ENCODE measurements at regions not wholly inside any gene's neighbourhood (a gene's known extent, or its start where the extent isn't known, plus 50 kb on each side); places are given as distances from the start of the nearest gene placed in this dataset.
"Not testable (repeated sequence)": the region's sequence is repeated elsewhere in the genome, so short reads cannot be mapped to it uniquely, and the experiment has no call there.

DNA sequence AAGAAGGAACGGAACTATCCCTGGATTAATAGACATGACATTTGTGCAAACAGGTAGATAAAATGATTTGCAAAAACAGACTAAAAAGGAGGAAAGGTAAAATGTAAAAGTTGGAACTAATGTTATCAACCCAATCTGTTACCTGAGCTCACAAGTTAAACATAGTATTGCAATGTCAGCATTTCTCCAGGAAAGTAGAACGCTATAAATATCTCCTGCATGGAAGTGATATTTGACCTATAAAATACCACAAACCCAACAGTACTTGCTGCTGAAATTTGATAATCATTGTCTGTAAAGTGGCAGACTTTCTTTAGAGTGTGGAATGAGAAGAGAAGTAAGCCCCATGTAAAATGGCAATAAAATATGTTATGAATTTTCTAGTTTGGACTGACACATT lies 1435.7 kb downstream of the LRFN5 start:
- DNase-seq (ENCODE audit: low spot score) = no peak

DNA sequence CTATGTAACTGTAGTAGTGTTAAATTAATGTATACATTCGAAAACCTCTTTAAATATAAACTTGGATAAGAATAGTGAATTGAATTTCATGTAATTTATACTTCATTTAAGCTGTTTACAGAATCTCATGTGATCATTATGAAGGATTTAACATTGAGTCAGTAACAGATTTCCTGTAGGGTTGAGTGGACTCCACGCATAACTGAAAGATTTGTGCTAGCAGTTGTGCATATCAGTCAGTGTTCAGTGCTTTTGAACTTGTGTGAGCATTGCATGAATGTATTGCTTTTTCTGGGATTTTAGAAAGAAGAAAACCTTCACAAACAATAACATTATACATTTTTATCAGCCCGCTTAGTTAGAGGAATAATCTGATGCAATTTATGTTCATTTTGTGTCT lies 1435.3 kb downstream of the LRFN5 start:
- DNase-seq (ENCODE audit: low spot score) = no peak

DNA sequence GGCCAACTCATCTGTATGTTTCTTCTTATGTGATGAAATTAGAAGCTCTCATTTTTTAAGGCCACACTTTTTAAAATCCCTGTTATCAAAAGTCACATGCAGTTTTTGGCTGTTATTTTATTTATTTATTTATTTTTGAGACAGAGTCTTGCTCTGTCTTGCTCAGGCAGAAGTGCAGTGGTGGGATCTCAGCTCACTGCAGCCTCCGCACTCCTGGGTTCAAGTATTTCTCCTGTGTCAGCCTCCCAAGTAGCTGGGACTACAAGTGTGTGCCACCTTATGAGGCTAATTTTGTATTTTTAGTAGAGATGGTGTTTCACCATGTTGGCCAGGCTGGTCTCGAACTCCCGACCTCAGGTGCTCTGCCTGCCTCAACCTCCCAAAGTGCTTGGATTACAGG lies 1434.5 kb downstream of the LRFN5 start:
- no peak for DNase-seq (ENCODE audit: low spot score)

DNA sequence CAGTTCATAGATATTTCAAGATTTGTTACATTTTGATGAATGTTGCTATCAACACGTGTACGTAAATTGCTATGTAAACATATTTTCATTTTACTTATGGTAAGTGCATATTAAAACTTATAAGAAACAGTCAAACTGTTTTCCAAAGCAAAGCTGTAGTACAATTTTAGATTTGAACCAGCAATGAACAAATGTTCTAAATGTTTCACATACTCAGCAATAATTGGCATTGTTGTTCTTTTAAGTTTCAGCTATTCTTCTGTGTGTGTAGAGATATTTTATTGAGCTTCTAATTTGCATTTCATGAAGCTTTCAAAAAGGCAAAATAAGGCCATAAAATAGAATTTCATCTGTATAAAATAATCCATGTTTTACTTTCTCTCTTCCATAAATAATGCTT lies 1433.2 kb downstream of the LRFN5 start:
- no peak for DNase-seq (ENCODE audit: low spot score)

DNA sequence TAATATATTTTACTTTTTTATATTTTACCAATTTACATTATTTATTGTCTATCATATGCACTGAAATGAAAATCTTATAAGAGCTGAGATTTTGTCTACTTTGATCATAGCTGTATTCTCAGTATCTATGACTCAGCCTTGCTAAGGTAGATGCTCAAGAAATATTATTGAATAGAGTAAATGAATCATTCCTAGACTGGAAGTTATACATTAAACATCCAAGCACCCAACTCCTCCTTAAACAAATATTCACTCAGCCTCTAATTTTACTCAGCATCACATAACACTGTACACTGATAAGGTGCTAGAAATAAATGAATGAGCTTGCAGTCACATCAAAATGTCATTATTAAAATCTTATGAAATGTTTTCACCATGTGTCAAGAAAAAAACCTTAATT lies 1424.9 kb downstream of the LRFN5 start:
- no peak for DNase-seq (ENCODE audit: low spot score)

DNA sequence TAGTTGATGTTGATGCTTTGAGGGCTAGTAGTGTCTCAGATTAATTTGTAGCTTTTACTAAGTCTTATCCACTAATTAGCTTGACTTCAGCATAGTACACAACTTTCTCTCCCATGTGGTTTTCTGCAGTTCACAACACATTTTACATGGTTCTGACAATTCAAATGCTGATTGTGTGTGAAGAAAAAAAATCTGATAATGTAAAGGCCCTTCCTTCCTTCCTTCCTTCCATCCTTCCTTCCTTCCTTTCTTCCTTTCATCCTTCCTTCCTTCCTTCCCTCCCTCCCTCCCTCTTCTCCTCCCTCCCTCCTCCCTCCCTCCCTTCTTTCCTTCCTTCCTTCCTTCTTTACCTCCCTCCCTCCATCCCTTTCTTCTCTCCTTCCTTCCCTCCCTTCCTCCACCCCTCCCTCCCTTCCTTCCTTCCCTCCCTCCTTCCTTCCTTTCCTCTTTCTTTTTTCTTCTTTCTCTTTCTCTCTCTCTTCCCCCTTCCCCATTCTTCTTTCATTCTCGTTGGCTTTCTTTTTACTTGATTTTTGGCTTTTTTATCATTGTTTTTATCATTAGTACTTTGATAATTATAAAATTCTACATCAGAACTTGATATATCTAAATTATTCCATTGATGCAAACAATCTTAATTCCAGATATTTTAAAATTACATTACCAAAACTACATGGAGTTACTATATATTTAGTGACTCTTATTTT lies 1415.6 kb downstream of the LRFN5 start:
- DNase-seq (ENCODE audit: low spot score) = no peak

DNA sequence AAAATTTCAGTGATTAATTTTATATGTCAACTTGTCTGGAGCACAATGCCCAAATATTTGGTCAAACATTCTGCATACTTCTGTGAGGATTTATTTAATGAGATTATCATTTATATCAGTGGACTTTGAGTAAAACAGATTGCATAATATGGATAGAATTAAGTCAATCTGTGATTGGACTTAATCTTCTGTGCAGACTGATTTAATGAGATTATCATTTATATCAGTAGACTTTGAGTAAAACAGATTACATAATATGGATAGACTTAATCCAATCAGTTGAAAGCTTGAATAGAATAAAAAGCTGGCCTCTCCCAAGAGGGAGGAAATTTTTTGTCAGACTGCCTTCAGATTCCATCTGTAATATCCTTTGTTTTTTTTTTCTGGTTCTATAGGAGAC lies 1413.2 kb downstream of the LRFN5 start:
- DNase-seq (ENCODE audit: low spot score) = no peak

DNA sequence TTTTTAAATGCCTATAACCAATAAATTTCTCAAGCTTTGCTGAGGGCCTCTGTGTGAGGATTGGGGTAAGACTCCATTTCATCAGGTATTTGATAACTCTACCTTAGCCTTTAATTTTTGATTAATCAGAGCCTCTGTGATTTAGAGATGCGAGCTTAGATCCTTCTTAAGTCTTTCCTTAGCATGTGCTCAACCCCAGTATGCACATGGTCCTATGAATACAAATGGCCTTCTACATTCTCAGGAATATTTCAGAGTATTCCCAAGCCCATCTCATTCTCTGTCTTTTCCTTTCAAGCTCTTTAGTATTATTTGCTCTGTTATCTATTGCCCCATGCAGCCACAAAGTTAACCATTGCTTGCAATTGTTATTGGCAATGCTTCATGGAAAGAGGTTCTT lies 1407.7 kb downstream of the LRFN5 start:
- DNase-seq (ENCODE audit: low spot score) = no peak

DNA sequence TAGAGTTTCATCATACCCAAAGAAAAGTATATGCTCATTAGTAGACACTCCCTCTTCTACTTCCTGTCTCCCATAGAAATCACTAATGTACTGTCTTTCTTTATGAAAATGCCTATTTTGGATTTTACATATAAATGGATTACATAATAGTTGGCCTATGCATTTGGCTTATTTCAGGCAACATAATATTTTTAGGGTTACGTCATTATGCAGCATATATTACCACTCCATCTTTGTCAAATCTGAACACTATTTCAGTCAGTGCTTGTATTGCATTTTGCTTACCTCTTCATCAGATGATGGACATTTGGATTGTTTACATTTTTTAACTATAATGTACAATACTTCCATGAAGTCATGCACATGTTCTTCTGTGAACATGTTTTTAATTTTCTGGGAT lies 1406.1 kb downstream of the LRFN5 start:
- DNase-seq (ENCODE audit: low spot score) = no peak

DNA sequence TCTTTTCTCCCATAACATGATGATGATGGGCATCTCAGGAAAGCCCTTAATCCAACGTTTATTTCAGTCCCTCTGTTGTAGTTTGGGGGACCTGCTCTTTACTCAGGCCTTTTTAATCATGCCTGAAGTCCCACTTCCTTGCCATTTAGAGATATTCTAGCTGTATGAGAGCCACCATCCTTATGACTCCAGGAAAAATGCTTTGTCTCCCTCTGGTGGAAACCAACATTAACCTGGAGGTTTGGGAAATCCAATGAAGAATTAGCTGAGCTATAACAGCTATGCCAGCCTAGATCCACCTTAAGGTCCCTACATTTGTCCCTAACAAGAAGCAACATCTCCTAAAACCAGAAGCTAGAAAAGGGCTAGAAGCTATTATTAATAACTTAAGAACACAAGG lies 1399.1 kb downstream of the LRFN5 start:
- no peak for DNase-seq (ENCODE audit: low spot score)

DNA sequence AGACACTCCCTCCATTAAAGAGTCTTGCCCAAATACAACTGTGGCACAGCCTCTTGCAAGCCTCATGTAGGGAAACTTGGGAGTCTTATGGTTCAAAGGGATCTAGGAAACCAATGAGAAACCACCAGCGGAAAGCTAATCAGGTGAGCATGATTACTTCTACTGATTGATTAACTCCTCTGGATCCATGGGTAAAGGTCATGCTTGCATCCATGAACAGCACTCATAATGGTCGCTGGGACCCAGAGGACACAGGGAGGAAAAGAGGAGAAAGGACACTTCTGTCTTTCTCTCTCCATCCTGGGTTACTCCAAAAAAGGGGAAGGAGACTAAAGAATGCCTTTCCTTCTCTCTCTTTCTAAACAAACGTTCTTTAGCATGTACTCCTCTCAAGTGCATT lies 1397.2 kb downstream of the LRFN5 start:
- no peak for DNase-seq (ENCODE audit: low spot score)

DNA sequence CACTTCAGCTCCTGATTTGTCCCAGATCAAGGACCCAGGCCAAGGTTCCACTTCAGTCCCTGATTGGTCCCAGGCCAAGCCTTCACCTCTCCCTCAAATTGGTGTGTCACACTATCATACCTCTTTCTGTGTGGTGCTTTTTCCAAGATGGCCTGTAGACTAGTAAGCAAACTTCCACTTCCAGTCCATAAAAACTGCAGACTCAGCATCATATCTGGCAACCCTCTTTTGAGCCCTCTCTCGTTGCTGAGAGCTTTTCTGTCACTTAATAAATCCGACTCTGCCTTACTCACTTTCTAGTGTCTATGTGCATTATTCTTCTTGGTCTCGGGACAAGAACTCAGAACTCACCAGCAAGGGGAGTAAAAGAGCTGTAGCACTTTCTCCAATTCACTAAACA lies 1395.1 kb downstream of the LRFN5 start:
- no peak for DNase-seq (ENCODE audit: low spot score)

DNA sequence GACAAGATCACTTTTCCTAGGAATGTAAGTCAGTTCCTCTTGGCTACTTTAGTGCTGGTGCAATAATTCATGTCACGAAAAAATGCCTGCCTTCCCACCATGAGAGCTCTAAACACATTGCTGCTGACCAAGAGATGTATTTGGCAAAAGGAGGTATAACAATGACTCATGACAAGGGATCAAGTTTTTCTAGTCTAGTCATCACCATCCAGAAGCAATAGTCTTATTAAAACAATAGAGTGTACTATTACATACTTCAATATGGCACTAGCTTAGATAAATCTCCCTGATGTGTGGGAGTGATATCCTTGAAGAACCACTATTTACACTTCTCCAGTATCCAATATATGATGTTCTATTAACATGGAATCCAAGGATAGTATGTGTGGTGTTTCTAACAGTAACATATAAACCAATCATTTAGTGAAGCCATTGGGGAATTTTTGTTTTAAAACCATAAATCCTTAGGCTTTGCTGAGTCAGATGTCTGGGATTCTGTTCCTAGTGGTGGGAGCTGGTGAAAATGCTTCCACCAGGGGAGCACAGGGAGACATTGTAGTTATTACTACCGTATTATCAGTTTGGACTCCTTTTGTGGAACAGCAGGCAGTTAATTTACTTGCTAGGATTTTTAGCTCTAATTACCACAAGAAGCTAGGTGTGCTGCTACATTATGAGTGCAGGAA lies 1387.5 kb downstream of the LRFN5 start:
- DNase-seq (ENCODE audit: low spot score) = no peak

DNA sequence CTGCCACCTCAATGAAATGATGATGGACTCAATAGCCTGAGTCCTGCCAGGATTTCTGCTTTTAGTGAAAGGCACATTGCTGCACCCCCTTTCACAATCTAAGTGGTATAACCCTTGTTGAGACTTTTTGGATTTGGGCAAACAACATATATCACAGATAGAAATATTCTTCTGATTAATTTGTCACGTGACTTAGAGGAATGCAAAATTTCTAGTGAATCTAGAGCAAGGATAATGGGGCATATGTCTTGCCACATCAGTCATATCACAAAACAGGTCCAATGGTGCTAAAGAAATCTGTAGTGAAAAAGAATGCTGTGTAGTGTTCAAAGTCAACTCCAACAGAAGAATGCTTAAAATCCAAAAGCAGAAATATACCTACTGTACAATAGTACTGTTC lies 1386.3 kb downstream of the LRFN5 start:
- DNase-seq (ENCODE audit: low spot score) = no peak

DNA sequence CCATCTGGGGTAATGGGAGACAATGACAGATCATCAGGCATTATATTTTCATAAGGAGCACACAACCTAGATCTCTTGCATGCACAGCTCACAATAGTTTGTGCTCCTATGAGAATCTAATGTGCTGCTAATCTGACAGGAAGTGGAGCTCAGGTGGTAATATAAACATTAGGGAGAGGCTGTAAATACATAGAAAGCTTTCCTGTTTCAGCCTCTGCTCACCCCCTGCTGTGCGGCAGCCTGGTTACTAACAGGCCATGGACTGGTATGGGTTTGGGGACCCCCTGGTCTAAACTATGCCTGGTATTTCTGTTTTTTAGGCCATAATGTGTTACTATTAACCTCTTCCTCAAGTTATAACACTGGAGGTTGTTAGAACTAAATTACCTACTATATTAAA lies 1373.7 kb downstream of the LRFN5 start:
- no peak for DNase-seq (ENCODE audit: low spot score)

DNA sequence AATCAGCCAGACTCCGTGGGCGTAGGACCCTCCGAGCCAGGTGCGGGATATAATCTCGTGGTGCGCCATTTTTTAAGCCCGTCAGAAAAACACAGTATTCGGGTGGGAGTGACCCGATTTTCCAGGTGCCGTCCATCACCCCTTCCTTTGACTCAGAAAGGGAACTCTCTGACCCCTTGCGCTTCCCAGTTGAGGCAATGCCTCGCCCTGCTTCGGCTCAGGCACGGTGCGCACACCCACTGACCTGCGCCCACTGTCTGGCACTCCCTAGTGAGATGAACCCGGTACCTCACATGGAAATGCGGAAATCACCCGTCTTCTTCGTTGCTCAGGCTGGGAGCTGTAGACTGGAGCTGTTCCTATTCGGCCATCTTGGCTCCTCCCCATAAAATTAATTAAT lies 1366.5 kb downstream of the LRFN5 start:
- DNase-seq (ENCODE audit: low spot score) = not testable (repeated sequence)

DNA sequence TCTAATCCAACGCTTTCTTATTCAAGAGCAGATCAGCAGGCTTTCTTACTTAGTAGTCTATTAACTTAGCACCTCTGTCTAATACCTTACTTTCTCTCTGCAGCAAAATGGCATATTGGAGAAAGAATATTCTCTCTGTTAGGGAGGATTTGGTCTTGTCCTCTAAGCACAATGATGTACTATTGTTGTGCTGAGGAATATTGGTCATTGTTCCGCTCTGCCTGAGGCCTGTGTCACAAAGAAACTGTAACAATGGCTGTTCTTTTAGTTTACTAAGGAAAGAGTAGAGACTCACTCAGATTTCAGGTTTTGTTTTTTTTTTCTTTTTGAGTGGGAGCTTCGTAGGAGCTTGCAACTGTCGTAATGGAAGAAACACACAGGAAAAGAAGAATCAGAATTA lies 1358.8 kb downstream of the LRFN5 start:
- no peak for DNase-seq (ENCODE audit: low spot score)

DNA sequence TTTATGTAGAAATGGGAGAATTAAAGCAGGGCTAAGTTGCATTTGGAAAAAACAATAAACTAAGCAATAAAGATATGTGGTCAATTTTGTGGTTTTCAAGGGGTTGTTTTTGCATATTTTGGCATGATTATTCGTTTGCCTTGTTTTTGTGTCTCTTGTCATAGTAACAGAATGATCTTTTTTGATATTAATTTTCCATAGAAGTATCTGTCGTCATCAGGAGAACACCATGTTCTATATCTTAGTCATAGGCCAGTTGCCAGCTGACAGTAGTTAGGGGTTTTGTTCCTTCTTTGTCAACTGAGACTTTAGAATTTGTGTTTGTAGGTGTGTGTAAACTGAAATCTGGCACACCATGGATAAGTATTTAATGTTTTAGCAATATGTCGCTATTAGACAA lies 1354.8 kb downstream of the LRFN5 start:
- DNase-seq (ENCODE audit: low spot score) = no peak

DNA sequence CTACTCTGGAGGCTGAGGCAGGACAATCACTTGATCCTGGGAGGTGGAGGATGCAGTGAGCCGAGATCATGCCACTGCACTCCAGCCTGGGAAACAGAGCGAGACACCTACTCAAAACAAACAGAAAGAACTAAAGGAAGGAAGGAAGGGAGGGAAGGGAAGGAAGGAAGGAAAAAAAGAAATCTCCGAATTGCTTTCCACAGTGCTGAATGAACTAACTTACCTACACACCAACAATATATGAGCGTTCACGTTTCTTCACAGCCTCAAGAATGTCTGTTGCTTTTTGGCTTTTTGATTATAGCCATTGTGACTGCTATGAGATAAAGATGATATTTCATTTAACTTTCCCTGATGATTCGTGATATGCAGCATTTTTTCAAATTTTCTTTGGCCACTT lies 1343.7 kb downstream of the LRFN5 start:
- DNase-seq (ENCODE audit: low spot score) = no peak

DNA sequence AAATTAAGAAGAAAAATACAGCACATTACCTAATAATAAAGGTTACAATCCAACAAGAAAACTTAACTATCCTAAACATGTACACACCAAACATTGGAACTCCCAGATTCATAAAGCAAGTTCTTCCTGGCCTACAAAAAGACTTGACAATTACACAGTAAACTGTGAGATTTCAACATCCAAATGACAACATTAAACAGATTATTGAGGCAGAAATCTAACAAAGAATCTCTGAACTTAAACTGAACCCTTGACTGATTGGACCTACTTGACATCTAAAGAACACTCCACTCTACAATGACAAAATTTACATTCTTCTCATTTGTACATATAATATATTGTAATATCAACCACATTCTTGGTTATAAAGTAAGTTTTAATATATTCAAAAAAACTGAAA lies 1341.3 kb downstream of the LRFN5 start:
- no peak for DNase-seq (ENCODE audit: low spot score)

DNA sequence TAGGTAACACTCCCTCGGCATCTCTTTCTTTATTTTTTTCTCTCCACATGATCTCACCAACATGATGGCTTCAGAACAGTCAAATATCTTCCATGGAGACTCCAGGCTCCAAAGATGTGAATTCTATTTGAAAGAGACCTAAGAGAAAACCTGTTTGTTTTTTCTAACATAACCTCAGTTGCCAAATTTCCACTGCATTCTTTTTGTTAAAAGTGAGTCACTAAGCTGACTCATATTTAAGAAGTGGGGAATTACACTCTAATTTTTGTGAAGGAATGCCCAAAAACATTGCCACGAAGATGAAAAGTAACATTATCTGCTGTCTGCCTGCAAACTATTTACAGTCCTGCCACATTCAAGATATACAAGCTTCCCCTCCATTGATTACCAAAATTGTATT lies 1337.6 kb downstream of the LRFN5 start:
- no peak for DNase-seq (ENCODE audit: low spot score)

DNA sequence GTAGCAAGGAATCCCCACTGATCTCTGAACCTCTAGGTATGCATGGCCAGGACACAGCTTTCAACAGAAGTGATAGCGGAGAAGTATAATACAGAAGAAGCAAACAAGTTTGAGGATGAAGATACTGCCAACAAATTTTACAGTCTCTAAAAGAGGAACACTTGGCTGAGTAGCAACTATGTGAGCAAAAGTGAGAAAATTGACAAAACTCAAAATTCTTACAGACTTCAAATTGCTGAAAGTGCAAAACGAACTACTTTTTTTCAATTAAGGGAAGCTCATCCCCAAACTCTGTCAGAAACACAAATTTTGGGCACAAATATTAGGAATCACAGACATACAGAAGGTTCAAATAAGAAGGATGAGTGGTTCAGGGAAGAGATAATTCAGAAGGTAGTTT lies 1324.6 kb downstream of the LRFN5 start:
- DNase-seq (ENCODE audit: low spot score) = no peak

DNA sequence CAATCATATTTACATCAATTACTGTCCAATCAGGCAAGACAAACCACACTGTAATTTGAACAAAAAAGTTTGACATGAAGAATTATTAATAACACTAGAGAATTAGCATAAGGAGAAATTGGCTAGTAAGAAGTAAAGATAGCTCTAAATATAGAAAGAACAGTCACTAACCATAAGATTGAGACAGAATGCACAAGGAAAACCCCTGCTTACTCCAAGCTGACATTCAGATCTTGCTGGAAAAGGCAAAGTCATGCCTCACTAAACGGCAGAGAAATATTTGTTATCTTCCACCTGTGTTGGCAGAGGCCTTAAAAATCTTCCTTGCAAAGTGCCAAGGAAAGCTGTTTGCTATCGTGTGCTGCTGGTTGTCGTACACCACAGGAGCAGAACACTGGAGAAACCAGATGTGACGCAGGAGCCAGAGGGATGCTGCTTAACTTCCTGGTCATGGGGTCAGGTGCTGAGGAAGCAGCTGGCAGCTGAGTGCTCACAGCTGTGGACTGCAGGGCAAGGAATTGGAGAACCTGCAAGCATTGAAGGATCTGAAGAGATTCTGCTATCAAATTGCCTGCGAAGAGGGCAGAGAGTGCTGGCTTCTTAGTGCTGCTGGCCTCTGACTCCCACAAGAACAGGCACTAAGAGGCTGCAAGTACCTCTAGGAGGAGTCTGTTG lies 1323.3 kb downstream of the LRFN5 start:
- DNase-seq (ENCODE audit: low spot score) = no peak

DNA sequence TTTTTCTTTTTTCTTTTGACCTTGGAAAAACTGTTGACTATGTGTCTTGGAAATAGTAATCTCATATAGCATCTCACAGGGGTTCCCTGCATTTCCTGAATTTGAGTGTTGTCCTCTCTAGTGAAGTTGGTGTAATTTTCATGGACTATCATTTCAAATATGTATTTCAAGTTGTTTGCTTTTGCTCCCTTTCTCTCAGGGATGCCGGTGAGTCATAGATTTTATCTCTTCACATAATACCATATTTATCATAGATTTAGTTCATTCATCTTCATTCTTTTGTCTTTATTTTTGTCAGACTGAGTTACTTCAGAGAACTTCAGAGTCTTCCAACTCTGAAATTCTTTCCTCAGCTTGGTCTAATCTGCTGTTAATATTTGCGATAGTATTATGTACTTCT lies 1320.6 kb downstream of the LRFN5 start:
- DNase-seq (ENCODE audit: low spot score) = no peak
